Amygdala (tissue), 56 donors: ENCODE measurements at regions not wholly inside any gene's neighbourhood (a gene's known extent, or its start where the extent isn't known, plus 50 kb on each side); places are given as distances from the start of the nearest gene placed in this dataset.

Source experiments
- DNase-seq, 56 donors: peaks; one replicate each; lab custom pipeline; 2025; lab: John Stamatoyannopoulos, UW

DNA sequence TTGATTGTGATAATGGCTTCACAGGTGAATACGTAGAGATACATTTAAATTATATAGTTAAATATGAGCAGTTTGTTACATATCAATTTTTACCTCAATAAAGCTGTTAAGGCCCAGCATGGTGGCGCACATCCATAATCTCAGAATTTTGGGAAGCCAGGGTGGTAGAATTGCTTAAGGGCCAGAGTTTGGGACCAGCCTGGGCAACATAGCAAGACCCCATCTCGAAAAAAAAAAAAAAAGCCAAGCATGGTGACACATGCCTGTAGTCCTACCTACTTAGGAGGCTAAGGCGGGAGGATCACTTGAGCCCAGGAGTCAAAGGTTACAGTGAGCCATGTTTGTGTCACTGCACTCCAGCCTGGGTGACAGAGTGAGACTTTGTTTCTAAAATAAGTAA lies 138.7 kb upstream of the TMEM161B start:
- no peak for DNase-seq

DNA sequence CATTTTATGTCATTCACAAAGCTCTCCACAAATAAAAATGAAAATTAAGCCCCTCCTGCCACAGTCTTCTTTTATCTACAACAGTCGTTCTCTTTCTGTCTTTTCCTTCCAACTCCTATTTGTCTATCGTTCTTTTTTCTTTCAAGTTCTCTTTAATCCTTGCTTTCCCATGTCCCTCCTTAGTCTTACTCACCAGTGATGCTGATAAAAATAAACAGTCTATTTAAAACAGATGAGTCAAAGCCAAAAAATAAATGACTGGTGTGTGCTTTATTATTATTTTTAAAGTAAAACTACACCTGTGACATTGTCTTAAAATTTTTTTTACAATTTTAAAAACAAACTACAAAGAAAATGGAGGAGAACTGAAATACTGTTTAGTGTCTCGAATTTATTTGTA lies 137.1 kb upstream of the TMEM161B start:
- no peak for DNase-seq

- DNase-seq = no peak
These were observed 135.8 kb upstream of the TMEM161B start for GRCh38 chr5:88404405-88404804.

GRCh38 chr5:88401686-88402085 lies 133.0 kb upstream of the TMEM161B start:
- DNase-seq = peak in 4 of 56 donors; percentile 6 to 31 (median 10)

DNA sequence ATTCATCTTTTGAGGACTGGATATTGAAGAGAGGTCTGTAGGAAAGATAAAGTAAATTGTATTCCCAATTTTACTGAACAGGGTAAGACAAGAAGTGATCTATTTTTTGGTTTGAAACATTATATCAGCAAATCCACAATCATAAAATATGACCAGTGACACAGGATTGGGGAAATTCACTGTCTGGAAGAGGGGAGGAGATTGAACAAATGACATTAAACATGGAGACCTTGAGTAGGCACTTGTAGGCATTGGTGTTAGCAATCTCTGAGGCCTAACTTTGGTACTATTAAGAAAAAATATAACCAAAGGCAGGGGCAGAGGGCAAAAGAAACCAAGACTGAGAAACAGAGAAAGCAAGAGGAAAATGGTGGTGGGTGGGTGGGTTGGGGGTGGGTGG lies 132.6 kb upstream of the TMEM161B start:
- DNase-seq = no peak

DNA sequence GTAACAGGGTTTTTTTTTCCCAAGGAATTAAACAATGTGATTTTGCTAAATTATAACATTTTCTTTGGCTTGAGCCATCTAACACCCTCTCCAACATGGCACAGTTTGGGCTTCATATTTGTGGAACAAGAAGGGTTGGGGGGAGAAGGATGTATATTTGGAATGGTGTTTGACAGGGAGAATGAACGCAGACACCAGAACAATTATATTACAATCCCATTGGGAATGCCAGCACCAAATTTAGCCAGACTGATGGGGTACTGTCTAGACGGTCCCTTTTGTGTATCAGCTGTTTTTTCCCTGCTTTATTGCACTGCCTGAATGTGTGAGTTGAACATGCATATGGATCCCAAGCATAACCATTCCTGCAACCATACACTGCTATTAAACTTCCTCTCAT lies 130.9 kb upstream of the TMEM161B start:
- no peak for DNase-seq

- peak in 9 of 56 donors; percentile 6 to 30 (median 16) for DNase-seq
These were observed 129.7 kb upstream of the TMEM161B start for GRCh38 chr5:88398316-88398715.

DNA sequence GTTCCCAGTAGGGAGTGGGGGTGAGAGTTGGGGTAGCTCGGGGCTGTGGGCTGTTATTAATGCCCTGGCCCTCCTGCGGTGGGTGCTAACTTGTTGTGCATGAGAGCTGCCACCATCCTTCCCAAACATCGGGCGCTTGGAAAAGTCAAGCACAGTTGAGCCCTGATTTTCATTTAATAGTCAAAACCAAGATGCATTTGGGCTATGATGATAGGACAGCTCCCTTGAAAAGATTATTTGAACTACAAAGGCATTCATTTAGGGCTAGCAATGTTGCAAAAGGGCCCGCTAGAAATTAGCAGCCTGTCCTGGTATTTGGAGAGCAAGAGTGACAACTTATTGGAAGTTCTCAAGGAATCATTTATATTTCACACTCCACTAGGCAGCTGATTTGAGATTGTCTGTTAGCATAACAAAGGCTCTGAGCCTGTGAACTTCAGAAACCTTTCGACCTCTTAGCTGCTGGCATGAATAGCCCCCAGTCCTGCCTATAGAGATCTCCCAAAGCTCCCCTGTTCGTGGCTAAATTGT lies 128.2 kb upstream of the TMEM161B start:
- DNase-seq = peak in 13 of 56 donors; percentile 7 to 61 (median 35)

- DNase-seq = no peak
These were observed 127.4 kb upstream of the TMEM161B start for GRCh38 chr5:88396000-88396535.

GRCh38 chr5:88395264-88395663 lies 126.6 kb upstream of the TMEM161B start:
- DNase-seq = no peak

DNA sequence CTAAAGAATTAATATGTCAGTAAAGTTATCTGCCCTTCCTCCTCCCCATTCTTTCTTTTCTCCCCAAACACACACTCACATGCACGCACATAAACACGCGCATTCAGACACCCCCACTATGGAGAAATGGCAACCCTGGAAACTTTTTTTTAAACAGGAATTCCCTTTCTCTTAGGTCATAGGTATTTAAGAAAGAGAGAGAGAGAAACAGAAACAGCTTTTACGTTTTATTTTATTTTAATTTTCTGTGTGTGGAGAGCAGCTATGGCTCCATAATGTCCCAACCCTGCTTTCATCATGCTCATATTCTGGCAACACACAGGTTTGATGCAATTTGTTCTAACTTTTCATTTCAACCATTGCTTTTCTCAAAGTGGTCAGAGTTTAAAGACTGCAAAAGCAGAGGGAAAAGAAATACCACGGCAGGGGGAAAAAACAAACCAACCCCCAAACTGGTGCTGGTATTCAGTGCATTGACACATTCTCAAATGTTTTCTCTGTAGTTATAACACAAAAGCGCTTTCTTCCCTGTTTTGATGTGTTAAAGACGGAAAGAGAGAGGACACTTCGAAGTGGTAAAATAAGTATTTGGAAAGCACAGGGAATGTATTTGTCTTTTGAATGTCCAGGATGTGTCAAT lies 126.0 kb upstream of the TMEM161B start:
- peak in 8 of 56 donors; percentile 8 to 38 (median 21) for DNase-seq

GRCh38 chr5:88393716-88394535 lies 125.3 kb upstream of the TMEM161B start:
- peak in 8 of 56 donors; percentile 14 to 50 (median 30) for DNase-seq

GRCh38 chr5:88393042-88393441 lies 124.4 kb upstream of the TMEM161B start:
- no peak for DNase-seq

DNA sequence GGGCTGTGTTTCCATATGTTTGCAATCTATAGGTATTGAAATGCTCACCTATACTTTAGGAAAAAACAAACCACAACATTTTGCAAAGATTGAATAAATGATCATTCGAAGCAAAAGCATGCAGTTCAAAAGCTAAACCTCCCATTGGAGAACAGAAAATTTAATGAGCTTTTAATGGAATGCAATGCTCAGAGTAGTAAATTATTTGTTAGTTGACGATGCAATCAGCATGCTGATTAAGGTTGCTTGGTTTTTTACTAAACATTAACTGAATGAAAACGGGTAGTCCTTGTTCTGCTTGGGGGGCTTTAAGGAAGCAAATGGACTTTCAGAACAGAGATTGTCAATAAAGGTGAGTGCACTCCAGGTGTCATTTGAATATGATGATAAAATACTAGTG lies 123.3 kb upstream of the TMEM161B start:
- no peak for DNase-seq

GRCh38 chr5:88391116-88391515 lies 122.5 kb upstream of the TMEM161B start:
- peak in 21 of 56 donors; percentile 2 to 52 (median 25) for DNase-seq

DNA sequence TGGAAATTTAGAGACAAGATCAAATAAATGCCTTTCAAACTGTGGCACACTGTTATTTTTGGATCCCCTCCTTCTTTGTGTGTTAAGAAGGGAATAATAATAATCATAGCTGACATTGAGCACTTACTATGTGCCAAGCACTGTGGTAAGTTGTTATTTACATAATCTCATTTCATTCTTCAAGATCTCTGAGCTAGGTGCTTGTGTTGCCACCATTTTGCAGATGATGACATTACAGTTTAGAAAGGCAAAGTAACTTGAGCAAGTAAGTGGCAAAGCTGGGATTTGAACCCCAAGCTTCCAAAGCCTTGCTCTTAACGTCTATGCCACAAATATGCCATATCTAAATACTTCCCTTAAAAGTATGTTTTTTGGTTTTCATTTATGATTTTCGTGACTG lies 121.8 kb upstream of the TMEM161B start:
- DNase-seq = no peak

DNA sequence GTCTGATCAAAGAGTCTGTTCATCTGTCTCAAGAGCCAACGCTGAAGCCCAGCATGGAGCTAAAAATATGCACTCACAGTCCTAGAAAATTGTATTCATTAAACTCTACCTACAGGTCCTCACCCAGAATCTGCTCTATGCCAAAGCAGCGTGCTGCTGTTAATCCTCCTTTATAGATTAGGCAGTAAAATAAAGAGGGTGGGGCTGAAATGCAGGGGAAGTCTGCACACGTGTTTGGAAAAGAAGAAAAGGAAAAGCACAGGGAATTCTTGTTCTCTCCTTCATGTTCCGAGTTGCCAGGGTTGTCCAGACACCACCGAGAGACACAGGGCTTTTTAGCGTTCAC lies 121.4 kb upstream of the TMEM161B start:
- DNase-seq = peak in 6 of 56 donors; percentile 9 to 58 (median 27)

DNA sequence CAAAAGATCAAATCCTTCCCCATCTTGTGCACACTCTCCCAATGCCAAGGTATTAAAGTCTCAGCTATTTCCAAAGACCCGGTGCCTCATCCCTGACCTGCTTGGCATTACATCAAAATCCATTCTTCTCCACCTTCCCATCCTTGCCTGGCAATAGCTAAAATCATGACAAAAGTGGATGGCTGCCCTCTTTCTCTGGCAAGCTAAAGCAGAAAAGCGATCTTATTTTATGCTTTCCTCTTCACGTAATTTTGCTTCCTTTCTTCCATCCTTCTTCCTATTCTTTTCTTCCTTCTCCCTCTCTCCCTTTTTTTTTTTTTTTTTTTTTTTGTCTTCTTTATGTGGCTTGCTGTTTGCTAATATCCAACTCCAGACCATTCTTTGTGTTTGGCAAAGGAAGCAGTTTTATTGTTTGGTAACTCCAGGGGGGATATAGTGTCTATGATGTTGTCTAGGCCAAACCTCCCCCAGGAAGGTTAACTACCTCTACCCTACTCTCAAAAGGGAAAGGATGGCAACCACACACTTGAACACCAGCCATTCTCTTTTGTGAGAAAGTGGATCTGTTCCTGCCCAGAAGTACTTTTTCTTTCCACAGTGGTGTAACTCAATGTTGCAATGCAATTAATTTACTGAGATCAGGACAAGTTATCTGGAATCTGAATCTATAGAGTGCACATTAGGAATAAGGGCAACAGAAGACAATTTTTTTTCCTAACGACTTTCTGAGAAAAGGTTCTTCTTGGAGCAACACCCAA lies 120.9 kb upstream of the TMEM161B start:
- DNase-seq = peak in 5 of 56 donors; percentile 4 to 58 (median 17)

- DNase-seq = peak in 6 of 56 donors; percentile 8 to 40 (median 23)
These were observed 120.1 kb upstream of the TMEM161B start for GRCh38 chr5:88388476-88389337.

GRCh38 chr5:88384886-88385285 lies 116.2 kb upstream of the TMEM161B start:
- DNase-seq = no peak
